ENCODE measurements at regions not wholly inside any gene's neighbourhood (a gene's known extent, or its start where the extent isn't known, plus 50 kb on each side); places are given as distances from the start of the nearest gene placed in this dataset.

DNA sequence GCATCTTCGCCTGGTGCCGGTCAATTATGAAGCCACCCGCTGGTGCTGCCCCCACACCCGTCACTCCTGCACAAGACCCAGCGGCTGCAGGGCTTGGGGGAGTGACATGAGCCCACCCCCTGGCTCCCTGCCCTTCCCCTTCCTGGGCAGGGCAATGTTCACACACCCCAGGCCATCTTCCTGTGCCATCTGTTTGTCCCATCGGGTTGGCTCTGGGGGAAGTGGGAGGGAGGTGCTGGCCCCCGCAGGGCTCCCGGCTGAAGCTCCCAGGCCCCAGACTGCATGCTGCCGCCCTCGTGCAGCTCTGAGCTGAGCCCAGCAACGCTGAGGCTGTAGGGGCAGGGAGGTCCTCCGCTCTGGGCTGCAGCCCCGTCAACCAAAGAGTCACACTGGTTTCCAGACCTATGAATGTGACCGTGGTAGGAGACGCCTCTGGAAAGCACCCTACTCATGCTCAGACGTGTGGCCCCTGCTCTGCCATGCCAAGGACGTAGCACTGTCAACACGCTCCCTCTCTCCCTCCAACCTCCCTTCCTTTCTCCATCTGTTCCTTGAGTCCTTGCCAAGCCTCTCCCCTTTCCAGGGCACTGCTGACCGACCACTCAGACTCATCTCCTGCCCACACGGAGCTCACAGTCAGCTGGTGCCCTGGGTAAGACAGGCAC lies 140.4 kb downstream of the ENGASE start:
- Histone ChIP-seq H3K27ac (ENCODE audit: low read length) (no peak overlapping the region), H3K9me3 (ENCODE audit: control insufficient read depth, insufficient read depth, low read length) (no peaks in the 10 kb centered on the region), H3K27me3 (ENCODE audit: control insufficient read depth, insufficient read depth, low read length) (no peaks in the 10 kb centered on the region), H3K36me3 (ENCODE audit: control insufficient read depth, insufficient read depth, low read length) (no peaks in the 10 kb centered on the region), H3K4me3 (ENCODE audit: low read length) (no peak overlapping the region), H3K4me1 (ENCODE audit: control insufficient read depth, insufficient read depth, low read length) (peaks cover 12% of the 10 kb centered on the region)
- no CpG with 5 or more reads among the region's 20 CpGs for WGBS (ENCODE audit: insufficient coverage, insufficient read length)
- no peak for DNase-seq (ENCODE audit: low read depth, low spot score)

GRCh38 chr17:79214459-79214858 lies 139.8 kb downstream of the ENGASE start:
- Histone ChIP-seq H3K27ac (ENCODE audit: low read length) (no peak overlapping the region), H3K9me3 (ENCODE audit: control insufficient read depth, insufficient read depth, low read length) (no peaks in the 10 kb centered on the region), H3K4me3 (ENCODE audit: low read length) (no peak overlapping the region), H3K4me1 (ENCODE audit: control insufficient read depth, insufficient read depth, low read length) (peaks cover 12% of the 10 kb centered on the region), H3K27me3 (ENCODE audit: control insufficient read depth, insufficient read depth, low read length) (no peaks in the 10 kb centered on the region), H3K36me3 (ENCODE audit: control insufficient read depth, insufficient read depth, low read length) (no peaks in the 10 kb centered on the region)
- WGBS (ENCODE audit: insufficient coverage, insufficient read length): no CpG with 5 or more reads among the region's 4 CpGs
- no peak for DNase-seq (ENCODE audit: low read depth, low spot score)

DNA sequence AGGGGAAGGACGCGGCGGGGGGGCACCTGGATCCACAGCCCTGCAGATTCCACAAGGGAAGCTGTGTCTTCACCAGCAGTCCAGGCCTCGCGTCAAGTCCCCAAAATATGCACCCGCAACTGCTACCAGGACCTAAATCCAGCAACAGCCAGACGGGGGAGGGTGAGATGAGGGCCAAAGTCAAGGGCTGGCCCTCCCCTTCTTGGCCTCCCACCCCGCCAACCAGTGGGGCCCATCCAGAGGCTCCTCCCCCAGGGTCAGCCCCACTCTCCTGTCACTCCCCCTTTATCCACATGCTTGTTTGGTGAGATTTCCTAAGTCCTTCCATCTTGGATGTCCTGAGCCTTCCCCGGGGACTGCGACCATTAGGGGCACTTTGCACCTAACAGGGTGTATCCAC lies 138.7 kb downstream of the ENGASE start:
- H3K36me3 ChIP-seq (ENCODE audit: control insufficient read depth, insufficient read depth, low read length): no peaks in the 10 kb centered on the region

DNA sequence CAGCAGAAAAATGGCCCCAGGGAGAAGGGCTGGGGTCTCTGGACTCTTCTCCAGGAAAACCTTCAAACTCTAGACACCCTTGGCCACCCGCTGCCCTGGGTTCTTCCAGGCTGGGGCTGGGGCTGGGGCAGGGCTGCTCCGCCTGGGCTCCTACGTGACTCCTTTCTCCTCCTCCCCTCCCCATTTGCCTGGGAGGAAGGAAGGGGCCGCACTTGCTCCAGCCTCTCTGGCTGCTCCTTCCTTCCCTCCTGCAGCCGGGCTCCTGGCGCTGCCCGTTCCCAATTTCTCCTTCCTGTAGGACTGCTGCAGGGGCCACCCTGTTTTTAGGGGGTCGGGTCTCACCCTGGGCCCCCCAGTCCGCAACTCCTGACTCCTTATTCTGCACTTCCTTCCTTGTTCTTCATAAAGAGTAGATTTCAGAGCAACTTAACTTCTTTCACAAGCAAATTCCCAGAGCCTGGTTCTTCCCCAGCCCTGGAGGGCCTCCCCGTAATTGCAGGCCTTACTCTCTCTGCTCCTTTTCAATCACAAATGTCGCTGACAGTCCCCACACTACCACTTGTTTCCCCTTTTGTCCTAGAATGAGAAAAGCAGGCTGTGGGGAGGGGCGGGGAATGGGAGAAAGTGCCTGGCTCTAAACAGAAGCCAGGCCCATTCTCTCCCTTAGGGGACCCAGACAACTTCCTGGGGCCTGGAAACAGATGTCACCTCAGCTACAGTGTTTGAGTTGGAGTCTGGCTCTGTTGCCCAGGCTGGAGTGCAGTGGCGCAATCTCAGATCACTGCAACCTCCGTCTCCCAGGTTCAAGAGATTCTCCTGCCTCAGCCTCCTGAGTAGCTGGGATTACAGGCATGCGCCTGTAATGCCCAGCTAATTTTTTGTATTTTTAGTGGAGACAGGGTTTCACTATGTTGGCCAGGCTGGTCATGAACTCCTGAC lies 137.8 kb downstream of the ENGASE start:
- DNase-seq (ENCODE audit: low read depth, low spot score): no peak
- H3K27me3 ChIP-seq (ENCODE audit: control insufficient read depth, insufficient read depth, low read length): no peaks in the 10 kb centered on the region

More for the DNA sequence above, 138.7 kb downstream of the ENGASE start:
- Histone ChIP-seq H3K4me1 (ENCODE audit: control insufficient read depth, insufficient read depth, low read length) (peaks cover 12% of the 10 kb centered on the region), H3K9me3 (ENCODE audit: control insufficient read depth, insufficient read depth, low read length) (no peaks in the 10 kb centered on the region), H3K27me3 (ENCODE audit: control insufficient read depth, insufficient read depth, low read length) (no peaks in the 10 kb centered on the region), H3K4me3 (ENCODE audit: low read length) (no peak overlapping the region), H3K27ac (ENCODE audit: low read length) (no peak overlapping the region)
- DNase-seq (ENCODE audit: low read depth, low spot score): no peak
- no CpG with 5 or more reads among the region's 10 CpGs for WGBS (ENCODE audit: insufficient coverage, insufficient read length)

GRCh38 chr17:79211061-79211770 lies 136.6 kb downstream of the ENGASE start:
- Histone ChIP-seq H3K27ac (ENCODE audit: low read length) (no peak overlapping the region), H3K36me3 (ENCODE audit: control insufficient read depth, insufficient read depth, low read length) (no peaks in the 10 kb centered on the region), H3K4me3 (ENCODE audit: low read length) (no peak overlapping the region), H3K9me3 (ENCODE audit: control insufficient read depth, insufficient read depth, low read length) (no peaks in the 10 kb centered on the region), H3K27me3 (ENCODE audit: control insufficient read depth, insufficient read depth, low read length) (no peaks in the 10 kb centered on the region), H3K4me1 (ENCODE audit: control insufficient read depth, insufficient read depth, low read length) (peaks cover 12% of the 10 kb centered on the region)
- no CpG with 5 or more reads among the region's 28 CpGs for WGBS (ENCODE audit: insufficient coverage, insufficient read length)
- no peak for DNase-seq (ENCODE audit: low read depth, low spot score)

More for the DNA sequence above, 137.8 kb downstream of the ENGASE start:
- no peaks in the 10 kb centered on the region for H3K9me3 ChIP-seq (ENCODE audit: control insufficient read depth, insufficient read depth, low read length)
- peaks cover 12% of the 10 kb centered on the region for H3K4me1 ChIP-seq (ENCODE audit: control insufficient read depth, insufficient read depth, low read length)
- WGBS (ENCODE audit: insufficient coverage, insufficient read length): no CpG with 5 or more reads among the region's 15 CpGs
- H3K4me3 ChIP-seq (ENCODE audit: low read length): no peak overlapping the region
- H3K27ac ChIP-seq (ENCODE audit: low read length): no peak overlapping the region
- H3K36me3 ChIP-seq (ENCODE audit: control insufficient read depth, insufficient read depth, low read length): no peaks in the 10 kb centered on the region

GRCh38 chr17:79210638-79211037 lies 136.0 kb downstream of the ENGASE start:
- Histone ChIP-seq H3K4me1 (ENCODE audit: control insufficient read depth, insufficient read depth, low read length) (peaks cover 12% of the 10 kb centered on the region), H3K4me3 (ENCODE audit: low read length) (no peak overlapping the region), H3K27ac (ENCODE audit: low read length) (no peak overlapping the region), H3K36me3 (ENCODE audit: control insufficient read depth, insufficient read depth, low read length) (no peaks in the 10 kb centered on the region), H3K27me3 (ENCODE audit: control insufficient read depth, insufficient read depth, low read length) (no peaks in the 10 kb centered on the region), H3K9me3 (ENCODE audit: control insufficient read depth, insufficient read depth, low read length) (no peaks in the 10 kb centered on the region)
- DNase-seq (ENCODE audit: low read depth, low spot score): no peak
- no CpG with 5 or more reads among the region's 10 CpGs for WGBS (ENCODE audit: insufficient coverage, insufficient read length)

- Histone ChIP-seq H3K4me1 (ENCODE audit: control insufficient read depth, insufficient read depth, low read length) (peaks cover 4% of the 10 kb centered on the region), H3K9me3 (ENCODE audit: control insufficient read depth, insufficient read depth, low read length) (no peaks in the 10 kb centered on the region), H3K4me3 (ENCODE audit: low read length) (no peak overlapping the region), H3K36me3 (ENCODE audit: control insufficient read depth, insufficient read depth, low read length) (no peaks in the 10 kb centered on the region), H3K27ac (ENCODE audit: low read length) (no peak overlapping the region), H3K27me3 (ENCODE audit: control insufficient read depth, insufficient read depth, low read length) (no peaks in the 10 kb centered on the region)
- no CpG with 5 or more reads among the region's 13 CpGs for WGBS (ENCODE audit: insufficient coverage, insufficient read length)
- no peak for DNase-seq (ENCODE audit: low read depth, low spot score)
Observed at GRCh38 chr17:79207960-79208359, 133.3 kb downstream of the ENGASE start.

DNA sequence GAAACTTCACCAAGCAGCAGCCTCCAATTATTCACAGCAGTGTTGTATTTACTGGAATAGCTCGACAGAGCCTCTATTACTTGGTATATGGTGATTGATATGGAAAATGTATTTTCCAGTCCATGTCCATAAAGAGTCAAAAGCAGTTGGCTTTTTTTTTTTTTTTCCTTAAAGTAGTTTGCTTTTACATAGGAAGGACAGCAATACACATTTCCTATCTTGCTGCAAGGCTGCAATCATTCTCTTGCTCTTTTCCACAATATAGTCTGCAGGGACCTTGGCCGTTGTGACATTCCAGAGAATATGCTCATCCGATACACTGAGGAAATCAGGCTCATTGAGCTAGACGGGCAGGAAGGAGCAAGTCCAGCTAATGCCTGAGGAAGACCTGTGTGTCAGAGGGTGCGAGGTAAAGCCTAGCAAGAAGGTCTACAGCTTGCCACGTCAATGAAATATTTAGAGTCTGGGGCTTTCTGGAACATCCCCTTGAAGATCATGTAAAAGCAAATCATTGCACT lies 131.1 kb downstream of the ENGASE start:
- no peak overlapping the region for H3K4me3 ChIP-seq (ENCODE audit: low read length)
- H3K27ac ChIP-seq (ENCODE audit: low read length): no peak overlapping the region
- no peaks in the 10 kb centered on the region for H3K36me3 ChIP-seq (ENCODE audit: control insufficient read depth, insufficient read depth, low read length)
- no CpG with 5 or more reads among the region's 6 CpGs for WGBS (ENCODE audit: insufficient coverage, insufficient read length)
- no peak for DNase-seq (ENCODE audit: low read depth, low spot score)
- H3K4me1 ChIP-seq (ENCODE audit: control insufficient read depth, insufficient read depth, low read length): peaks cover 6% of the 10 kb centered on the region
- H3K27me3 ChIP-seq (ENCODE audit: control insufficient read depth, insufficient read depth, low read length): no peaks in the 10 kb centered on the region
- no peaks in the 10 kb centered on the region for H3K9me3 ChIP-seq (ENCODE audit: control insufficient read depth, insufficient read depth, low read length)

DNA sequence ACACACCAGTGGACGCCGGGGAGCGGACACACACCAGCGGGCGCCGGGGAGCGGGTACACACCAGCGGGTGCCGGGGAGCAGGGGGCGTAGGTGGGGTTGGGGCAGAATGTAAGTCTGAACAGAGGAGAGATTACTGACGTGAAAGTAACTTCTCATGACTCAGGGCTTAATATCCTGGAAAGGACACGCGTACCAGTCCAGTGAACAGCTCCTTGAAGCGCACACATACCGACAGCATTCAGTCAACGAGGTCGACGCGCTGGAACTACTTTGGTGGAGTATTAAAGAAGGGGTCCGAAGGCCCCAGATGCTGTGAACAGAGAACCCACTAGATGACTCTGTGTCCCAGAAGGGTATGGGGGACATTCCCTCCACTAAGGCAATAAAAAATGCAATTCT lies 129.6 kb downstream of the ENGASE start:
- Histone ChIP-seq H3K27me3 (ENCODE audit: control insufficient read depth, insufficient read depth, low read length) (no peaks in the 10 kb centered on the region), H3K36me3 (ENCODE audit: control insufficient read depth, insufficient read depth, low read length) (no peaks in the 10 kb centered on the region), H3K27ac (ENCODE audit: low read length) (no peak overlapping the region), H3K4me1 (ENCODE audit: control insufficient read depth, insufficient read depth, low read length) (peaks cover 6% of the 10 kb centered on the region), H3K9me3 (ENCODE audit: control insufficient read depth, insufficient read depth, low read length) (no peaks in the 10 kb centered on the region), H3K4me3 (ENCODE audit: low read length) (no peak overlapping the region)
- WGBS (ENCODE audit: insufficient coverage, insufficient read length): no CpG with 5 or more reads among the region's 20 CpGs
- no peak for DNase-seq (ENCODE audit: low read depth, low spot score)

DNA sequence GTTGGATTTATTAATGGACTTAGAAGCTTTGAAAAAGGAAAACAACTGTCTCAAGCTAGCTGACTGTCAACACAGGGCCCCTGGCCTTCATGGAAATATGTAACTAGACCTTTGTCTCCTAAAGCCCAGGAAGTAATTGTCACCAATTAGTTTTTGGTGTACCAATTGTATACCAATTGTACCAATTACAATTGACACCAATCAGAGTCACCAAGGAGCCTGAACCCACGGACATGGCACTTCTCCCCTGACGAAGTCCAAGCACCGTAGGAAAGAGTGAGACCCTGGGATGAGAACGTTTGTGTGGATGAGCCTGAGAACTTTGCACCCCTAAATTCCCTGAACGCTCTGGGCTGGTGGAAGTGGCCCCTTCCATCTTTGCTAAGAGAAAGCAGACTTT lies 129.0 kb downstream of the ENGASE start:
- Histone ChIP-seq H3K27ac (ENCODE audit: low read length) (no peak overlapping the region), H3K4me3 (ENCODE audit: low read length) (no peak overlapping the region), H3K36me3 (ENCODE audit: control insufficient read depth, insufficient read depth, low read length) (no peaks in the 10 kb centered on the region), H3K4me1 (ENCODE audit: control insufficient read depth, insufficient read depth, low read length) (peaks cover 6% of the 10 kb centered on the region), H3K9me3 (ENCODE audit: control insufficient read depth, insufficient read depth, low read length) (no peaks in the 10 kb centered on the region), H3K27me3 (ENCODE audit: control insufficient read depth, insufficient read depth, low read length) (no peaks in the 10 kb centered on the region)
- no CpG with 5 or more reads among the region's 5 CpGs for WGBS (ENCODE audit: insufficient coverage, insufficient read length)
- DNase-seq (ENCODE audit: low read depth, low spot score): no peak

Measured in iPS DF 6.9 (cell line).